Neural progenitor cell (in vitro differentiated cells): ENCODE measurements at regions not wholly inside any gene's neighbourhood (a gene's known extent, or its start where the extent isn't known, plus 50 kb on each side); places are given as distances from the start of the nearest gene placed in this dataset.

Experiments used
- DNase-seq: peaks from one replicate; pipeline ENCODE4 v3.0.0-alpha.2; 2016; ENCODE audit warnings: low spot score
- H2AFZ ChIP-seq: fragments of 200-600 bp; sonication (generic); replicated peaks from 2 replicates; pipeline ENCODE4 v1.6.1; 2016; ENCODE audit warnings: antibody characterized with exemption
- H3F3A ChIP-seq: fragments of 200-600 bp; sonication (generic); 2 replicates; pipeline ENCODE4 v1.6.1; 2016; ENCODE audit warnings: antibody characterized with exemption, low read depth
- H3K27ac ChIP-seq: fragments of 200-600 bp; sonication (generic); 2 replicates; pipeline ENCODE4 v1.5.1; 2016; ENCODE audit warnings: mild to moderate bottlenecking
- H3K27me3 ChIP-seq: fragments of 200-600 bp; sonication (generic); 2 replicates; pipeline ENCODE4 v1.6.1; 2016; ENCODE audit warnings: mild to moderate bottlenecking, moderate library complexity
- H3K36me3 ChIP-seq: fragments of 200-600 bp; sonication (generic); 2 replicates; pipeline ENCODE4 v1.5.1; 2016
- H3K4me1 ChIP-seq: fragments of 200-600 bp; sonication (generic); 2 replicates; pipeline ENCODE4 v1.6.1; 2016; ENCODE audit warnings: mixed run types
- H3K4me2 ChIP-seq: fragments of 200-600 bp; sonication (generic); 2 replicates; pipeline ENCODE4 v1.6.1; 2016
- H3K4me3 ChIP-seq: fragments of 200-600 bp; sonication (generic); 2 replicates; pipeline ENCODE4 v1.5.1; 2016
- H3K79me2 ChIP-seq: fragments of 200-600 bp; sonication (generic); 2 replicates; pipeline ENCODE4 v1.6.1; 2016; ENCODE audit warnings: low read depth
- H3K9ac ChIP-seq: fragments of 200-600 bp; sonication (generic); 2 replicates; pipeline ENCODE4 v1.6.1; 2016
- H3K9me3 ChIP-seq: fragments of 200-600 bp; sonication (generic); 2 replicates; pipeline ENCODE4 v1.5.1; 2016; ENCODE audit warnings: low read depth
- H4K20me1 ChIP-seq: fragments of 200-600 bp; sonication (generic); 2 replicates; pipeline ENCODE4 v1.6.1; 2016; ENCODE audit warnings: low read depth
- H3K27ac Mint-ChIP-seq: 3 replicates; pipeline ENCODE4 v1.8.0; 2021; ENCODE audit warnings: mixed read lengths
- H3K27me3 Mint-ChIP-seq: 2 replicates; pipeline ENCODE4 v1.8.0; 2022; ENCODE audit warnings: low read depth, mild to moderate bottlenecking, inconsistent platforms, moderate library complexity, mixed read lengths; ENCODE audit not compliant: insufficient read depth
- H3K36me3 Mint-ChIP-seq: 3 replicates; pipeline ENCODE4 v1.8.0; 2021; ENCODE audit warnings: mixed read lengths
- H3K4me1 Mint-ChIP-seq: 3 replicates; pipeline ENCODE4 v1.8.0; 2021; ENCODE audit warnings: mixed read lengths
- H3K4me3 Mint-ChIP-seq: 3 replicates; pipeline ENCODE4 v1.8.0; 2021; ENCODE audit warnings: mild to moderate bottlenecking, moderate library complexity, mixed read lengths
- H3K9me3 Mint-ChIP-seq: 3 replicates; pipeline ENCODE4 v1.8.0; 2020; ENCODE audit warnings: mixed read lengths
- EZH2 ChIP-seq: fragments of 200-600 bp; sonication (generic); IDR thresholded peaks from 2 replicates; pipeline ENCODE4 v1.6.1; 2017; ENCODE audit warnings: antibody characterized with exemption, mild to moderate bottlenecking, moderate library complexity
- EZH2phosphoT487 ChIP-seq: fragments of 200-600 bp; sonication (generic); IDR thresholded peaks from 2 replicates; pipeline ENCODE4 v1.6.1; 2017; ENCODE audit warnings: antibody characterized with exemption
- TF ChIP-seq, protein P1 (sequence below): fragments of 200-600 bp; sonication (generic); IDR thresholded peaks from 2 replicates; pipeline ENCODE4 v1.5.1; 2017; ENCODE audit warnings: antibody characterized with exemption, mild to moderate bottlenecking

DNA sequence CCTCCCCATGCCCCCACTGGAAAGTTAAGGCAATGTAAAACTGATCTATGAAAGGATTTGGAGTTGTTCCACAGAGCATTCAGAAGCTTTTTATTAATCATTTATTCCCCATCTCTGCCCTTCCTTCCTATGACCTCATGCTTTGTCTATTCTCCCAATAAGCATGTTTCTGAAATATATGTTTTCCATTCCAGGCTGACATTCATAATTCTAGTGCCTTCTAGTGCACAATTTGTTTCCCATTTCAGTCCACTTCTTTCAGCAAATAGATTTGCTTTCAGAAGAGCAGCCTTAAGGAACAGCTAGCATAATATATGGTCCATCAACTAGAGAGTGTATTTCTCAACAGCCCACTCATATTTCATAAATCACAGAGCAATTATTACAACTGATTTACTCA is 77.1 kb upstream of the ATXN3L start:
- Histone ChIP-seq H3K27ac (no peak overlapping the region), H3K79me2 (no peaks in the 10 kb centered on the region), H4K20me1 (no peaks in the 10 kb centered on the region), H3K4me3 (no peak overlapping the region), H3K36me3 (no peaks in the 10 kb centered on the region), H3K27me3 (no peaks in the 10 kb centered on the region), H2AFZ (no peak overlapping the region), H3K9me3 (no peaks in the 10 kb centered on the region), H3K4me2 (no peak overlapping the region), H3F3A (no peaks in the 10 kb centered on the region), H3K9ac (no peak overlapping the region), H3K4me1 (no peaks in the 10 kb centered on the region)
- H3K9me3 Mint-ChIP-seq: peaks cover 18% of the 10 kb centered on the region
- H3K27ac Mint-ChIP-seq: no peak overlapping the region
- DNase-seq: no peak
- H3K36me3 Mint-ChIP-seq: no peaks in the 10 kb centered on the region
- no peak overlapping the region for H3K4me3 Mint-ChIP-seq
- TF ChIP-seq, protein P1, sequence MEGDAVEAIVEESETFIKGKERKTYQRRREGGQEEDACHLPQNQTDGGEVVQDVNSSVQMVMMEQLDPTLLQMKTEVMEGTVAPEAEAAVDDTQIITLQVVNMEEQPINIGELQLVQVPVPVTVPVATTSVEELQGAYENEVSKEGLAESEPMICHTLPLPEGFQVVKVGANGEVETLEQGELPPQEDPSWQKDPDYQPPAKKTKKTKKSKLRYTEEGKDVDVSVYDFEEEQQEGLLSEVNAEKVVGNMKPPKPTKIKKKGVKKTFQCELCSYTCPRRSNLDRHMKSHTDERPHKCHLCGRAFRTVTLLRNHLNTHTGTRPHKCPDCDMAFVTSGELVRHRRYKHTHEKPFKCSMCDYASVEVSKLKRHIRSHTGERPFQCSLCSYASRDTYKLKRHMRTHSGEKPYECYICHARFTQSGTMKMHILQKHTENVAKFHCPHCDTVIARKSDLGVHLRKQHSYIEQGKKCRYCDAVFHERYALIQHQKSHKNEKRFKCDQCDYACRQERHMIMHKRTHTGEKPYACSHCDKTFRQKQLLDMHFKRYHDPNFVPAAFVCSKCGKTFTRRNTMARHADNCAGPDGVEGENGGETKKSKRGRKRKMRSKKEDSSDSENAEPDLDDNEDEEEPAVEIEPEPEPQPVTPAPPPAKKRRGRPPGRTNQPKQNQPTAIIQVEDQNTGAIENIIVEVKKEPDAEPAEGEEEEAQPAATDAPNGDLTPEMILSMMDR: no peak
- TF ChIP-seq EZH2phosphoT487 (no peak), EZH2 (no peak)
- no peaks in the 10 kb centered on the region for H3K27me3 Mint-ChIP-seq
- peaks cover 14% of the 10 kb centered on the region for H3K4me1 Mint-ChIP-seq

DNA sequence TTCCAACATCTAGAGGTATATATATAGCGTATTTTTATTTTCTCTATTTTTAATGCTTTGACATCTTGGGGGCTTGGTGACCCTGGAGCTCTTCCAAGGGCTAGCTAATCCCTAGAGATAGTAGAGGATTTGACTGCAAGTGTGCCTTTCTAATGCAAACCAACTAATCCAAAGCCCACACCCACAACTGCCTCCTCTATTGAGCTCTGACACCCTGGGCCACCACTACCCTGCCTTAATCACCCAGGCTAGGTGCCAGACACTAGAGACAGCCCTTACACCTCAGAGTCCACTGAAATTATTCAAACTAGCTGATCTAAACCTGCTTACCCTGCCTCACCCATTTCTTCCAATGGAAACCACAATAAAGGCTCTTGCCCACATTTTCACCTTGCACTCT is 69.6 kb upstream of the ATXN3L start:
- TF ChIP-seq, protein P1: no peak
- no peak for TF ChIP-seq EZH2
- H3K9ac ChIP-seq: no peak overlapping the region
- H3K27ac ChIP-seq: no peak overlapping the region
- H3K9me3 Mint-ChIP-seq: peaks cover 26% of the 10 kb centered on the region
- H3K27ac Mint-ChIP-seq: peak overlapping the region; percentile 53
- H2AFZ ChIP-seq: no peak overlapping the region
- H3K9me3 ChIP-seq: no peaks in the 10 kb centered on the region
- no peaks in the 10 kb centered on the region for H3K36me3 Mint-ChIP-seq
- peaks cover 13% of the 10 kb centered on the region for H3F3A ChIP-seq
- H3K79me2 ChIP-seq: no peaks in the 10 kb centered on the region
- no peak overlapping the region for H3K4me3 Mint-ChIP-seq
- DNase-seq: peak; percentile 16
- H3K4me3 ChIP-seq: no peak overlapping the region
- H3K4me1 ChIP-seq: peaks cover 20% of the 10 kb centered on the region
- H4K20me1 ChIP-seq: no peaks in the 10 kb centered on the region
- H3K36me3 ChIP-seq: no peaks in the 10 kb centered on the region
- no peaks in the 10 kb centered on the region for H3K27me3 ChIP-seq
- H3K4me1 Mint-ChIP-seq: peaks cover 36% of the 10 kb centered on the region
- H3K27me3 Mint-ChIP-seq: no peaks in the 10 kb centered on the region
- peak overlapping the region; percentile 31 for H3K4me2 ChIP-seq

DNA sequence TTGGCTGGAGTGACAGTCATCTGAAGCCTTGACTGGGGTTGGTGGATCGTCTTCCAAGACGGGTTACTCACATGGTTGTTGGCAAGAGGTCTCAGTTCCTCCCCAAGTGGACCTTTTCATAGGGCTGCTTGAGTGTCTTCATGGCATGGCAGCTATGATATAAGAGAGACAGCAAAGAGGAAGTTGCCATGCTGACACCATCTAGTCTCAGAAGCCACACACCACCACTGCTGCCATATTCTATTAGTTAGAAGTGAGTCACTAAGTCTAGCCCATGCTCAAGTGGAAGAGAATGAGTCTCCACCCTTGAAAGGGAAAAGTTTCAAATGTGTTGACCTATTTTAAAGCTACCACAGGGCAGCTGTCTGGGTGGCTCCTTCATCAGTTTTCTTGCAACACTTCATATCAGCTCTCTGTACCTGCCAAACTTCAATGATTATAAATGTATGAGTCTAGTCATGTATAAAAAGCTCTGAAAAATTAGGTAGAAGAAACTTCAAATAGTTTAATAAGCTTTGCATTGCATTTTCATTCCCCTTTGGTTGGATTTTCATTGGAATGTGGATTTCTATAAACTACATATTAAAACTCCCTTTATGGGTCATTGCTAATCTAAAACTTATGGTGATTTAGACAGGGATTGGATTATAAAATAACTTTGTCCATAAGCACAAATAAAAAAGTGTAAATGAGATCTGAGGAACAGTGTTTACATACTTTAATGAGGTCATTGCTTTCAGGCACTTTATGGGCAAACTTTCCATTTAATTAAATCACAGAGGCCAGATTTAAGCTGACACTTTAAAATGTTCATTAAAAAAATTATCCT is 68.0 kb upstream of the ATXN3L start:
- TF ChIP-seq, protein P1: no peak
- TF ChIP-seq EZH2 (no peak), EZH2phosphoT487 (no peak)
- H3K9me3 Mint-ChIP-seq: peaks cover 19% of the 10 kb centered on the region
- Histone ChIP-seq H3K27me3 (no peaks in the 10 kb centered on the region), H3K27ac (no peak overlapping the region), H3F3A (peaks cover 13% of the 10 kb centered on the region), H2AFZ (no peak overlapping the region), H3K79me2 (no peaks in the 10 kb centered on the region), H3K9ac (no peak overlapping the region), H3K4me1 (peaks cover 31% of the 10 kb centered on the region), H3K36me3 (no peaks in the 10 kb centered on the region), H3K4me3 (no peak overlapping the region), H4K20me1 (no peaks in the 10 kb centered on the region), H3K9me3 (no peaks in the 10 kb centered on the region), H3K4me2 (no peak overlapping the region)
- no peaks in the 10 kb centered on the region for H3K36me3 Mint-ChIP-seq
- H3K4me3 Mint-ChIP-seq: no peak overlapping the region
- H3K27me3 Mint-ChIP-seq: peaks cover 2% of the 10 kb centered on the region
- peak overlapping the region; percentile 87 for H3K27ac Mint-ChIP-seq
- no peak for DNase-seq
- peaks cover 46% of the 10 kb centered on the region for H3K4me1 Mint-ChIP-seq
